GM21367 (cell line): ENCODE measurements at regions not wholly inside any gene's neighbourhood (a gene's known extent, or its start where the extent isn't known, plus 50 kb on each side); places are given as distances from the start of the nearest gene placed in this dataset.
"Not testable (repeated sequence)": the region's sequence is repeated elsewhere in the genome, so short reads cannot be mapped to it uniquely, and the experiment has no call there.

Experiments used
- ATAC-seq: cut with Tn5 transposase; IDR thresholded peaks from one replicate; pipeline ENCODE4 v1.9.1; 2021; ENCODE audit not compliant: unreplicated experiment

DNA sequence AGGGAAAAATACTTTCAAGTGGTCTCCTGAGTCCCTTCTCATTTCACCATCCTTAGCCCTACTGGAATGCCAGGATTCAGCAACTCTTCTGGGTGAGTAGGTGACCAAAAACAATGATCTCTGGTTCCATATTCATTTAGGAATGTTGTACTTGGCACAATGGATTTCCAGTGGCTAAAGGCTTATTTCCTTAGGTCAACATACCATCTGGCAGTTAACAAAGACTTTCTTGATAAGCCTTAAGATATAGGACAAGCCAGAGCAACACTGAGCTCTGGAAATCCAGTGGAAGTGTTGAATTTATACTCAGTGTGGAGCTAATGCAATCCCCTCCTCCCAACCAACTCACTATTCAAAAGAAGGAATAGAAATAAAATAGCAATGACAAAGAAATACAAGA lies 139.4 kb upstream of the EMCN start:
- no peak for ATAC-seq

DNA sequence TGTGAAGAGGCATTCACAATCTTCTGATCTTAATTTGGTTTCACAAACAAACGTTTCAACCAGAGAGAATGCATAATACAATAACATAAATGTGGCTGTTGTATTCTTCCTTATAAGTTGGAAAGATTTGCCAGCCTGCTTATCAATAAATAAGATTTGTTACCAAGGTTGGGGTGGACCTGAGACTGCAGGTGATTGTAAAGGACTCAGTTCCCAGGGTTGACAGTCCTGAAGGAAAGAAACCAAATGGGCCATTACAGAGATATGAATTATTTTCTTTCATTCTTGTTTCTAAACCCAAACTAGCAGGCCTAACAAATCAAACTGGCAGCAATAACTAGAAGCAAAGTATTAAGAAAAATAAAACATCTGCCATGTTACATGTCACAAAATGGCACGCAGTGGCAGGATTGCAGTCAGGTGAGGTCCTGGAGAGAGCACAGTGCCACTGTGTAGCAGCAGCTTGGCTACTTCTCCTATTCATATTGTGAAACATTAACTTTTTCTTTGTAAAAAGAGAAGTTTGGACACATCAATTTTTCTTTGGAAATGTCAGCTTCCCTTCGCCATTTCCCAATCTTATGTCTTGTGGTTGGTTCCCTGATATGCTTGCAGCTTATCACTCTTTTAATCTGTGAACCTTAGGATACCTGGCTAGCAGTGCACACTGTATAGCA lies 133.8 kb upstream of the EMCN start:
- no peak for ATAC-seq

DNA sequence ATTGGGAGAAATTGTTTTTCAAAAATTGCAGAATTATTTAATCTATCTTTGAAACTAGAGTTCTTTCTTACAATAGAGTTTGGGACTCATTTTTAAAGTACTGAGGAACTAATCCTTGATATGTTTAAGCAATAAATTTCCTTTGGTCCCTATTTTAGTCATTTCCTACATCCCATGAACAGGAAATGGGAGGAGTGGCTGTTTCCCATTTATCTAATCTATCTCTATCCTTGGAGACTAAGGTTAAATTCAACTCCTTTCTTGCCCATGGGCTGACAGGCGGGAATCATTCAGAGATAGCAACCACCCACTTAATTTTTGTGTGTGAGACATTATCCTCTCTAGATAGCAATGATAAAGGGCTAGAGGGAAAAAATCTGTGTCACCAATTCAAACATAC lies 131.6 kb upstream of the EMCN start:
- no peak for ATAC-seq

- ATAC-seq = no peak
Observed at GRCh38 chr4:100644150-100644549, 126.3 kb upstream of the EMCN start.

DNA sequence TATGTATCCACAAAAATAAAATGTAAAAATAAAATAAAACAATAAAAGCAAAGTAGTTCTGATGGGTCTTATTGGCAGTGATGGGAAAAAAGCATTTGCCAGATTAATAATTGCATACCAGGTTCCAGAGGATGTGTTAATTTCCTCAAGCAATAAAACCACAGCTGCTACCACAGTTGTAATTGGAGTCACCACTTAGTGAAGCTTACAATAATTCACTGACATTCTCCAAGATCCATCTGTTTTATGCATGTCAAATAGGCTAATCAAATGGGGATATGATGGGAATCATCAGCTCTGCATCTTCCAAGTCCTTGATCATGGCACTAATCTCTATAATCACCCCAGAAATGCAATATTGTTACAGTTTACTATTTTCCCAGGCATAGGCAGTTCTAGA lies 123.5 kb upstream of the EMCN start:
- no peak for ATAC-seq

DNA sequence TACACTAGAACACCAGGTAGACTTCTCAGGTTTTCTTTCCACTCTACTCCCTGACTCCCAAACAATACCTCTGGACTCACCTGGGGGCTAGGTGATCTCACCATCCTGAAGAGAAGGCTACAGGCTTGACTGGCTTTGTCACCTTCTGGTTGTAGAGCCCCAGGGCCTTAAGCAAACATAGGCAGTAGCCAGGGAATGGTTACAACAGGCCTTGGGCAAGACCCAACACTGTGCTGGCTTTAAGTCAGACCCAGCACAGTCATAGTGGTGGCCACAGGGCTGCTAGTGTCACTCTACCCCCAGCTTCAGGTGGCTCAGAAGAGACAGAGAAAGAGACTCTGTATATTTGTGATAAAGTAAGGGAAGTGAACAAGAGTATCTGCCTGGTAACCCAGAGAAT lies 118.1 kb upstream of the EMCN start:
- no peak for ATAC-seq

DNA sequence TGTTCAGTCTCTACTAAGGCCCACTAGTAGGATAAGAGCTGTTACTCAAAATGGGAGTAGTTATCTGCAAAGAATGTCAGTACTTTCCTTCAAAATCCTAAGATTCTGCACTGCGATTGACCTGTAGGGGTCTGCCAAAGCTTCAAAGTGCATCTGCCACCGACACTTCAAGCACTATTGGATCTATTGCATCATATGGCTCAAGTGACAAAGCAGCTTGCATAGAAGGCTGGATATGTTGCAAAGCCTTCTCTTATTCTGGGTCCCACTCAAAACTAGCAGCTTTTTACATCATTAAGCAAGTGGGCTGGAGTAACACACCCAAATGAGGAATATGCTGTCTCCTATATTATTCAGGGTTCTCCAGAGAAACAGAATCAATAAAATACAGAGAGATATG lies 115.4 kb upstream of the EMCN start:
- no peak for ATAC-seq

GRCh38 chr4:100632163-100632562 lies 114.3 kb upstream of the EMCN start:
- no peak for ATAC-seq

- ATAC-seq = no peak
Observed at GRCh38 chr4:100631281-100631968, 113.6 kb upstream of the EMCN start.

DNA sequence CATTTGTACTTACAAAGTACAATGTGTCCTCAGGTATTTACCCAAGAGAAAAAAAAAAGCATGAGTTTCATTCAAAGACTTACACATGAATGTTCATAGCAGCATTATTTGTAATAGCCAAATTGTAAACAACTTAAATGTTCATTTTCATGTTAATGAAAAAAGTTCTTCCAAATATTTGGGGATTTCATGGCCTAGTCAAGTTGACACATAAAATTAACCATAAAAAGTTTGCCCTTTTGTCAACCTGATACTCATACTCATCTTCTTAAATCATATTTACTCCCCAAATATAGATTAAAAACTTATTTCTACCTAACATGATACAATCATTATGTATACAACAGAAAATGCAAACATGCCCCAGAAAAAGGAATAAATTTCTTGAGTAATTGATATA lies 112.5 kb upstream of the EMCN start:
- ATAC-seq = no peak

DNA sequence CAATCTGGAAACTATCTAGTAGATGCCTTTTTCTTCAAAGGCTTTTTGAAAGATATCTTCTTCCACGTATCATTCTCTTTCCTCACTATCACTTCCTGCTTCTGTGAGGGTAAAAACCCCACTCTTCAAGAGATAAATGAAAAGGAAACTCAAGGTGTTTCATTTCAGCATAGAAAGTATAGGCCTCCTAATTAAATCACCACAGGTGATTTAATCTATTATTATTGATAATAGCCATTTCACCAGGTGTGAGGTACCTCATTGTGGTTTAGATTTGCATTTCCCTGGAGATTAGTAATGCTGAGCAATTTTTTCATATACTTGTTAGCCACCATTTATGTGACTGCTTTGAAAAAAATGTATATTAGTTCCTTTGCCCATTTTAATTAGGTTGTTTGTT lies 92.0 kb upstream of the EMCN start:
- no peak for ATAC-seq

GRCh38 chr4:100608651-100609050 lies 90.8 kb upstream of the EMCN start:
- not testable (repeated sequence) for ATAC-seq

- no peak for ATAC-seq
Observed at GRCh38 chr4:100605144-100605543, 87.3 kb upstream of the EMCN start.

GRCh38 chr4:100593935-100594334 lies 76.1 kb upstream of the EMCN start:
- no peak for ATAC-seq

DNA sequence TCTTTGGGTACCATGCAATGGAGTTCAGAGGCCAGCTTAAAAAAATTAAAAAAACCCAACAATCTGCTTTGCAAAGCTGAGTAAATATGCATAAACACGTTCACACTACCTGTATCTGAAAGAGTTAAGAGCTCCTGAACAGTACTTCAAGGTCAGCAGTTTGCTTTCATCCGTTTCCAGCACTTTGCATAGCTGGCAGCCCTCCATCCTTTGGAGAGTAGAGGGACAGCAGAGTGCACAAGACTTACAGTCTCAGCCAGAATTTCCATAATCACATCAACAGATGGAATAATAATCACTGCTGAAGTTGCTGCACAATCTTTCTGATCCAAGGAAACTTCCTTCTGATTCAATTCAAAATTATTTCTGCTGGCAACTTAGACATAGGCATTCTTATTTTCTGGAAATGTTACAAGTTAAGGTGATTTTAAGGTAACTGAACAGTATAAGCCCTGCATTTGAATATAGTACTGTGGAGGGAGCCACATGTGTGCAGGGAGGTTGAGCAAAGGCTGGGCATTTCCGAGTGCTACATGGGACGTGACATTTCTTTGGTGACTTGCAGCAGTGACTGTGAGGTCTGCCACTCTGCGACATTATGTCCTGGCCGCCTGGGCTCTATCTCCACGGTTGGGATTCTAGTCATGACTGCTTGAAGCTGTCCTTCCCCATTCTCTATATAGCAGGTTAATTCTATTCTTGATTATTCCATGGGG lies 73.5 kb upstream of the EMCN start:
- no peak for ATAC-seq

GRCh38 chr4:100590325-100590724 lies 72.5 kb upstream of the EMCN start:
- no peak for ATAC-seq

- no peak for ATAC-seq
Observed at GRCh38 chr4:100588076-100588475, 70.3 kb upstream of the EMCN start.

DNA sequence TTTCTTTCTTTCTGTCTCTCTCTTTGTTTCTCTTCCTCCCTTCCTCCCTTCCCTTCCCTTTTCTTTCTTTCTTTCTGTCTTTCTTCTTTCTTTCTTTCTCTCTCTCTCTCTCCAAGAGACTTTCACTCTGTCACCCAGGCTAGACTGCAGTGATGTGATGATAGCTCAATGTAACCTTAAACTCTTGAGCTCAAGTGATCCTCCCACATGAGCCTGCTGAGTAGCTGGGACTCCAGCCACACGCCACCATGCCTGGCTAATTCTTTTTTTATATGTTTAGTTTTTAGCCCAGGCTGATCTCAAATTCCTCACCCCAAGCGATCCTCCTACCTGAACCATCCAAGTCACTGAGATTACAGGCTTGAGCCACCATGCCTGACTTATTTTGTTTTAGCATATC lies 64.3 kb upstream of the EMCN start:
- no peak for ATAC-seq

DNA sequence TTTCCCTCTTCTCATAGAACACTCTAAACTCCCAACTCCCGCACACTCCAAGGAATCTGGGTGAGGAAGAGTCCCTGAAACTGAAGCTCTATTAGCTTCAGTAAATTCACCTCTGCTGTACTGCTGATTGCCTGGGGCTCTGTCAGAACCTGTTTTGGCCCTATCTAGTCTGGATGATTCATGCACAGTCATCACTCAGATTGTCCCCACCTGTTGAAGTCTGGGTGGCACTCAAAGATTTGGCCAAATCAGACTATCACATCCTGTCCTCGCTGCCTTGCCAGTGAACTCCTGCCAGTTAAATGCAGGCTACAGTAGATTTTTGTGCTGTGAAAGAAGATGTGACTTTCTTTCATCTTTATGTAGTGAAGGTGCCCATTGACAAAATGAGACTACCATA lies 63.5 kb upstream of the EMCN start:
- ATAC-seq = no peak

DNA sequence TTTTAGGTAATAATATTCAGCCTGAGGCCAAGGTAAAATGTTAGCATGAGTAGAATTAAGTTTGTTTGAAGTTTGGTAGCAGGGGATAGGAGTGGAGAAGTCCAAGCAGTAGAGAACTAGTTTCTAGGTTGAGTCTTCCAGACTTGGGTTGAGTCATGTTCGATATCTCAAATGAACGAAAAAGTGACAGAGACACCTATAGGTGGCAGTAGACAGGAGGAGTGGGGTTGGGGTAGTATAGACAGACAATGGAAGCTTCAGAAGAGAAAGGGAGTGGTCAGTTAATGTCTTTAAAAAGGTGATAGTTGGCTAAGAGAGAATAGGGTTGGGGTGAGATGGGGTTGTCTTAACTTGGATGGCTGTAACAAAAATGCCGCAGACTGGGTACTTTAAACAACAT lies 58.7 kb upstream of the EMCN start:
- no peak for ATAC-seq

- no peak for ATAC-seq
Observed at GRCh38 chr4:100574607-100575006, 56.8 kb upstream of the EMCN start.

DNA sequence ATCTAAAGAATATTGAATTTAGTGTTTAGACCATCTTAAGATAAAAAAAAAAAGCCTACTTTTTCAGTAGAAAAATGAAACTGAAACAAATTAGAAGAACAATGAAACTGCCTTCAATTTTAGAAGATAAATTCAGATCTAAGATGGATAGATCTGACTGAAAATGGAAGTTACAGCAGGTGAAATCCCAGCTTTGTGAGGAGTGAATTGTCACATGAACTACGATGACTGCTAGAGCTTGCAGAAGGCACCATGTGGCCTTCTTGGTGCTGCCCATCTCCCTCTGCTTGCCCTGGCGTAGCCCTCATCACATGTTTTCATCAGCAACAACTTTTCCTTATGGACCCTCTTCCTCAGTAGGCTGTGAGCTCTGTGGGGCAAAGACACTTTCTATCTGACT lies 51.4 kb upstream of the EMCN start:
- no peak for ATAC-seq
